Natural killer cell (primary cell): ENCODE measurements at regions not wholly inside any gene's neighbourhood (a gene's known extent, or its start where the extent isn't known, plus 50 kb on each side); places are given as distances from the start of the nearest gene placed in this dataset.

Experiments
- ATAC-seq, 3 donors: fragments of 150-1000 bp in 2 of 3; fragments of 200-7000 bp in 1 of 3; cut with Tn5 transposase; 1 replicate in 1 of 3; 2 replicates in 2 of 3; pipeline ENCODE4 v1.10.0; 2021; ENCODE audit warnings: mild to moderate bottlenecking in 2 of 3, moderate library complexity in 2 of 3
- DNase-seq, 2 donors: peaks; one replicate each; pipeline versions ENCODE4 v3.0.0 to v3.0.0-alpha.2; 2013 to 2021; ENCODE audit warnings: mixed read lengths in 1 of 2
- H3K27ac ChIP-seq: one replicate; pipeline ENCODE4 v1.5.1; 2013; ENCODE audit warnings: mild to moderate bottlenecking, low read length
- H3K27me3 ChIP-seq: one replicate; pipeline ENCODE4 v1.6.1; 2013; ENCODE audit warnings: low read length; ENCODE audit not compliant: control insufficient read depth, insufficient read depth
- H3K36me3 ChIP-seq: one replicate; pipeline ENCODE4 v1.6.1; 2013; ENCODE audit warnings: low read length; ENCODE audit not compliant: control insufficient read depth, insufficient read depth
- H3K4me1 ChIP-seq: one replicate; pipeline ENCODE4 v1.6.1; 2013; ENCODE audit warnings: low read length; ENCODE audit not compliant: control insufficient read depth, insufficient read depth
- H3K4me3 ChIP-seq: one replicate; pipeline ENCODE4 v1.5.1; 2013; ENCODE audit warnings: low read length
- H3K9me3 ChIP-seq: one replicate; pipeline ENCODE4 v1.6.1; 2013; ENCODE audit warnings: low read length; ENCODE audit not compliant: control insufficient read depth, insufficient read depth
- H3K27ac Mint-ChIP-seq, 2 donors: one replicate each; pipeline ENCODE4 v1.8.0; 2022; ENCODE audit warnings: mild to moderate bottlenecking in 2 of 2, mixed read lengths in 2 of 2, moderate library complexity in 1 of 2
- H3K27me3 Mint-ChIP-seq, 2 donors: one replicate each; pipeline ENCODE4 v1.8.0; 2022; ENCODE audit warnings: low read depth in 2 of 2, mixed read lengths in 2 of 2
- H3K36me3 Mint-ChIP-seq: one replicate; pipeline ENCODE4 v1.8.0; 2022; ENCODE audit warnings: mixed read lengths
- H3K4me1 Mint-ChIP-seq, 2 donors: one replicate each; pipeline ENCODE4 v1.8.0; 2022; ENCODE audit warnings: mixed read lengths in 2 of 2
- H3K4me3 Mint-ChIP-seq: one replicate; pipeline ENCODE4 v1.8.0; 2022; ENCODE audit warnings: mild to moderate bottlenecking, moderate library complexity, mixed read lengths
- H3K9me3 Mint-ChIP-seq, 2 donors: one replicate each; pipeline ENCODE4 v1.8.0; 2022; ENCODE audit warnings: mixed read lengths in 2 of 2
- WGBS: methylation state at CpG from one replicate; pipeline ENCODE4 v1.1.7; 2013; ENCODE audit warnings: missing lambda C conversion rate; ENCODE audit not compliant: insufficient coverage; 5-methylcytosine and 5-hydroxymethylcytosine counted together
- intact Hi-C: fragments of 100-400 bp; cut with micrococcal nuclease; formaldehyde crosslinking; loops from one replicate; pipeline ENCODE4 v1.14.2; 2022
- TF ChIP-seq, protein P1 (sequence below): fragments of 200-600 bp; IDR thresholded peaks from one replicate; pipeline ENCODE4 v1.8.0; 2022; ENCODE audit warnings: antibody characterized with exemption

DNA sequence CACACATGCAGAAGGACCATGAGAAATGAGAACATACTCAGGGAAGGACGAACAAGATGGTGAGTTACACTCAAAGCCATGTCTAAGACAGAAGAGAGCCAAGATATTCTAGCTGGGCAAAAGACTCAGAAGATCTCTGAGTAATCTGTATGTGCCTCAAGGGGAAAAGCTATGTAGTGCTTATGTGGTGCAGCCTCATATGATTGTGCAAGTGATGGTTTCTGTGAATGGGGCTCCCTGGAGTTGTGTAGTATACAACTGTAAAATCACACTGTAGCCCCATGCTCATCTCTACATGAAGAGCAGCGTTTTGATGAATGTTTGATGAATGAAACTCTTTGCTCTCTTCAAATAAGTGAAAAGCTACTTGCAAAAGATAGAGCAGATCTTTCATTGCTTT lies 57.5 kb downstream of the OSR1 start:
- WGBS = 79% methylated on average over 2 of the region's 2 CpGs
- Mint-ChIP-seq H3K9me3 (peaks cover 0 to 4% of the 10 kb centered on the region in 2 donors), H3K4me3 (no peak overlapping the region), H3K27me3 (no peaks in the 10 kb centered on the region), H3K36me3 (no peaks in the 10 kb centered on the region), H3K27ac (no peak overlapping the region), H3K4me1 (no peaks in the 10 kb centered on the region)
- TF ChIP-seq, protein P1, sequence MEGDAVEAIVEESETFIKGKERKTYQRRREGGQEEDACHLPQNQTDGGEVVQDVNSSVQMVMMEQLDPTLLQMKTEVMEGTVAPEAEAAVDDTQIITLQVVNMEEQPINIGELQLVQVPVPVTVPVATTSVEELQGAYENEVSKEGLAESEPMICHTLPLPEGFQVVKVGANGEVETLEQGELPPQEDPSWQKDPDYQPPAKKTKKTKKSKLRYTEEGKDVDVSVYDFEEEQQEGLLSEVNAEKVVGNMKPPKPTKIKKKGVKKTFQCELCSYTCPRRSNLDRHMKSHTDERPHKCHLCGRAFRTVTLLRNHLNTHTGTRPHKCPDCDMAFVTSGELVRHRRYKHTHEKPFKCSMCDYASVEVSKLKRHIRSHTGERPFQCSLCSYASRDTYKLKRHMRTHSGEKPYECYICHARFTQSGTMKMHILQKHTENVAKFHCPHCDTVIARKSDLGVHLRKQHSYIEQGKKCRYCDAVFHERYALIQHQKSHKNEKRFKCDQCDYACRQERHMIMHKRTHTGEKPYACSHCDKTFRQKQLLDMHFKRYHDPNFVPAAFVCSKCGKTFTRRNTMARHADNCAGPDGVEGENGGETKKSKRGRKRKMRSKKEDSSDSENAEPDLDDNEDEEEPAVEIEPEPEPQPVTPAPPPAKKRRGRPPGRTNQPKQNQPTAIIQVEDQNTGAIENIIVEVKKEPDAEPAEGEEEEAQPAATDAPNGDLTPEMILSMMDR = no peak
- DNase-seq (no peak), ATAC-seq (no peak)
- H3K27me3 ChIP-seq = no peaks in the 10 kb centered on the region
- no peak overlapping the region for H3K27ac ChIP-seq
- no peak overlapping the region for H3K4me3 ChIP-seq
- H3K4me1 ChIP-seq = no peaks in the 10 kb centered on the region
- H3K36me3 ChIP-seq = no peaks in the 10 kb centered on the region
- intact Hi-C loops = no loop called here
- no peaks in the 10 kb centered on the region for H3K9me3 ChIP-seq

- ATAC-seq = no peak
- Mint-ChIP-seq H3K27ac (no peak overlapping the region), H3K27me3 (no peaks in the 10 kb centered on the region), H3K36me3 (no peaks in the 10 kb centered on the region), H3K4me1 (no peaks in the 10 kb centered on the region), H3K4me3 (no peak overlapping the region), H3K9me3 (no peaks in the 10 kb centered on the region)
- no peaks in the 10 kb centered on the region for H3K9me3 ChIP-seq
- TF ChIP-seq, protein P1 = no peak
- H3K4me3 ChIP-seq = no peak overlapping the region
- no peaks in the 10 kb centered on the region for H3K27me3 ChIP-seq
- no peak for DNase-seq
- no peaks in the 10 kb centered on the region for H3K4me1 ChIP-seq
- no peak overlapping the region for H3K27ac ChIP-seq
- H3K36me3 ChIP-seq = no peaks in the 10 kb centered on the region
- intact Hi-C loops = no loop called here
These were observed 58.9 kb downstream of the OSR1 start for GRCh38 chr2:19299522-19299921.

- Histone ChIP-seq H3K4me1 (no peaks in the 10 kb centered on the region), H3K27ac (no peak overlapping the region), H3K36me3 (no peaks in the 10 kb centered on the region), H3K4me3 (no peak overlapping the region), H3K9me3 (no peaks in the 10 kb centered on the region), H3K27me3 (no peaks in the 10 kb centered on the region)
- Mint-ChIP-seq H3K4me3 (no peak overlapping the region), H3K27ac (no peak overlapping the region), H3K36me3 (no peaks in the 10 kb centered on the region), H3K9me3 (no peaks in the 10 kb centered on the region), H3K27me3 (no peaks in the 10 kb centered on the region), H3K4me1 (no peaks in the 10 kb centered on the region)
- TF ChIP-seq, protein P1 = no peak
- WGBS = 83% methylated on average over 4 of the region's 7 CpGs
- ATAC-seq (no peak), DNase-seq (no peak)
- intact Hi-C loops = no loop called here
These were observed 59.4 kb downstream of the OSR1 start for GRCh38 chr2:19299032-19299431.

GRCh38 chr2:19297716-19298115 lies 60.7 kb downstream of the OSR1 start:
- no peaks in the 10 kb centered on the region for H3K9me3 ChIP-seq
- TF ChIP-seq, protein P1 = no peak
- H3K27me3 Mint-ChIP-seq = no peaks in the 10 kb centered on the region
- H3K9me3 Mint-ChIP-seq = no peaks in the 10 kb centered on the region
- H3K27me3 ChIP-seq = no peaks in the 10 kb centered on the region
- H3K4me3 Mint-ChIP-seq = no peak overlapping the region
- no peak for DNase-seq
- H3K4me1 Mint-ChIP-seq = no peaks in the 10 kb centered on the region
- whole genome bisulfite sequencing = 86% methylated on average over 7 of the region's 7 CpGs
- H3K4me3 ChIP-seq = no peak overlapping the region
- H3K27ac Mint-ChIP-seq = no peak overlapping the region
- H3K27ac ChIP-seq = no peak overlapping the region
- intact Hi-C loops = no loop called here
- H3K36me3 Mint-ChIP-seq = no peaks in the 10 kb centered on the region
- no peak for ATAC-seq
- no peaks in the 10 kb centered on the region for H3K4me1 ChIP-seq
- H3K36me3 ChIP-seq = no peaks in the 10 kb centered on the region
